ENCODE measurements at regions not wholly inside any gene's neighbourhood (a gene's known extent, or its start where the extent isn't known, plus 50 kb on each side); places are given as distances from the start of the nearest gene placed in this dataset.

GRCh38 chr2:6369266-6369665 is 496.4 kb downstream of the CMPK2 start:
- Histone ChIP-seq H4K20me1 (ENCODE audit: insufficient read depth) (no peaks in the 10 kb centered on the region), H3K27me3 (ENCODE audit: insufficient read depth, low read depth) (no peaks in the 10 kb centered on the region), H3K27ac (no peak overlapping the region), H3F3A (ENCODE audit: insufficient read depth, low read depth) (no peaks in the 10 kb centered on the region), H3K4me3 (no peak overlapping the region), H3K9me2 (ENCODE audit: insufficient read depth) (no peaks in the 10 kb centered on the region), H3K9me3 (ENCODE audit: insufficient read depth, low read depth) (no peaks in the 10 kb centered on the region; the same call in 1 of the 2 replicates), H2AFZ (no peak overlapping the region), H3K79me2 (ENCODE audit: low read depth) (no peaks in the 10 kb centered on the region), H3K36me3 (ENCODE audit: low read depth) (no peaks in the 10 kb centered on the region), H3K4me1 (replicated peaks; ENCODE audit: insufficient read depth) (no peaks in the 10 kb centered on the region), H3K4me2 (no peak overlapping the region)
- POLR2A ChIA-PET (ENCODE audit: unreplicated experiment): no interaction called here
- intact Hi-C loops (cut with micrococcal nuclease; ENCODE audit: unreplicated experiment): no loop called here
- no peak for DNase-seq
- BruUV-seq (replicated peaks): no TSS peak
- CTCF ChIA-PET: no interaction called here
- no peak for TF ChIP-seq EZH2 (IDR thresholded peaks at IDR 0.05; ENCODE audit: low read depth)
- TF ChIP-seq, protein P1, sequence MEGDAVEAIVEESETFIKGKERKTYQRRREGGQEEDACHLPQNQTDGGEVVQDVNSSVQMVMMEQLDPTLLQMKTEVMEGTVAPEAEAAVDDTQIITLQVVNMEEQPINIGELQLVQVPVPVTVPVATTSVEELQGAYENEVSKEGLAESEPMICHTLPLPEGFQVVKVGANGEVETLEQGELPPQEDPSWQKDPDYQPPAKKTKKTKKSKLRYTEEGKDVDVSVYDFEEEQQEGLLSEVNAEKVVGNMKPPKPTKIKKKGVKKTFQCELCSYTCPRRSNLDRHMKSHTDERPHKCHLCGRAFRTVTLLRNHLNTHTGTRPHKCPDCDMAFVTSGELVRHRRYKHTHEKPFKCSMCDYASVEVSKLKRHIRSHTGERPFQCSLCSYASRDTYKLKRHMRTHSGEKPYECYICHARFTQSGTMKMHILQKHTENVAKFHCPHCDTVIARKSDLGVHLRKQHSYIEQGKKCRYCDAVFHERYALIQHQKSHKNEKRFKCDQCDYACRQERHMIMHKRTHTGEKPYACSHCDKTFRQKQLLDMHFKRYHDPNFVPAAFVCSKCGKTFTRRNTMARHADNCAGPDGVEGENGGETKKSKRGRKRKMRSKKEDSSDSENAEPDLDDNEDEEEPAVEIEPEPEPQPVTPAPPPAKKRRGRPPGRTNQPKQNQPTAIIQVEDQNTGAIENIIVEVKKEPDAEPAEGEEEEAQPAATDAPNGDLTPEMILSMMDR (conservative IDR thresholded peaks at IDR 0.05): no peak

DNA sequence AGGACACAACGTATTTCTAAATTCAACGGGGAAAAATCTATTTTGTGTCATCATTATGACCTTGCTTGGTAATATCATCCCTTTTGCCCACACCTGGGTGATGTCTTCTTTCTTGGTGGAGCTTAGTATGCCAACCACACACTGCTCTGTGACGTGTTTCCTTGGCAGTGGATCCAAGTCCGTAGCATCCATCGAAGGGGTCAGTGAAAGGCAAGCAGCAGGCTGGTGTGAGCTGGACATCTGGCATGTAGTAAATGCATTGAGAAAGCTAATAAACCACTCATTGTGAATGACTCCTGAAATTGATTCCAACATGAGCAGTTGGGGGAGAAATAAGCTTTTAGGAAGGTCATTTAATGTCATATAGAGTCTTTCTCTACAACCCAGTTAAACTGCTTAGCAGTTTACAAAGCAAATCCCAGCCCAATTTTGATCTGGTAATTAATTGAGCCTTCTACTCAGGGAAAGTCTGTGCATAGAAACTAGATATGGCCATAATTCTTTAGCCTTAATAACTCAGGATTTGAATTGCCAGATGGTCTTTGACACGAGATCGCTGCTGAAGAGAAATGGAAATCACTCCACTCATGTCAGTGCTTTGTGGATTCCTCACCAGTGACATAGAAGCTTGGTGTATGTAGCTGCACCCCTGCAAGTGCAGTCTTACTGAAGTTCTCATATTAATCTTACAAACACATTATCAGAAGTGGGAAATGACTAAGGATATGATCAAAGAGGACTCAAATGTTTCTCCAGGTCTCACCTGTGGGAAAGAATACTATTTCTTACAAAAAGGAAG is 494.8 kb downstream of the CMPK2 start:
- Histone ChIP-seq H3F3A (ENCODE audit: insufficient read depth, low read depth) (no peaks in the 10 kb centered on the region), H2AFZ (no peak overlapping the region), H3K4me1 (replicated peaks; ENCODE audit: insufficient read depth) (no peaks in the 10 kb centered on the region), H3K9me3 (ENCODE audit: insufficient read depth, low read depth) (no peaks in the 10 kb centered on the region; the same call in 1 of the 2 replicates), H3K4me3 (no peak overlapping the region), H4K20me1 (ENCODE audit: insufficient read depth) (no peaks in the 10 kb centered on the region), H3K27me3 (ENCODE audit: insufficient read depth, low read depth) (no peaks in the 10 kb centered on the region), H3K9me2 (ENCODE audit: insufficient read depth) (no peaks in the 10 kb centered on the region), H3K36me3 (ENCODE audit: low read depth) (no peaks in the 10 kb centered on the region), H3K27ac (no peak overlapping the region), H3K79me2 (ENCODE audit: low read depth) (no peaks in the 10 kb centered on the region), H3K4me2 (no peak overlapping the region)
- TF ChIP-seq, protein P1 (conservative IDR thresholded peaks at IDR 0.05): no peak
- no peak for TF ChIP-seq EZH2 (IDR thresholded peaks at IDR 0.05; ENCODE audit: low read depth)
- CTCF ChIA-PET: no interaction called here
- BruUV-seq (replicated peaks): no TSS peak
- DNase-seq: no peak
- intact Hi-C loops (cut with micrococcal nuclease; ENCODE audit: unreplicated experiment): no loop called here
- POLR2A ChIA-PET (ENCODE audit: unreplicated experiment): no interaction called here

DNA sequence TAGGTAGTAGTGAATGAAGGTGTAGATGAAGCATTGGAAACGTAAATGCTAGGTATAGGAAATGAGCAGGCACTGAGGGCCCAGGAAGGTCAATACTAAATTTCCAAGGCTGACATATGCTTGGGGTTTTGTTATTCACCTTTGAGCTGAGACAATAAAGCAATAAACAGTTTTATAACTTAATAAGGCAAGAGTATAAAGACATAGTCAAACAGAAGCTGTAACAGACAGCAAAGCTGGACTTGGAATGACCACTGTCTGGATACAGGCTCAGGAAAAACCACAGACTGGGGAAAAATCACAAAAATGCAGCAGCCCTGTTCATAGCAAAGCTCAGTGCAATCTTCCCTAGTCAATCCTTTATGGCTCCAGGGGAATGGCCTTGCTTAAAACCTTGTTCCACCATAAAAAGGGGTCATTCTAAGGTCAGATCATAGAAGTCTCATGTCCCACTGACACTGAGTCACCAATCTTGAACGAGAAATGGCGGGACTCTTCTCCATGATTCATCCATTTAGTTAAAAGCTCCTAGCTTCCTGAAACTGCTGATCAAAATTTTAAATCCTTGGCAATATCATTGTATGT is 493.3 kb downstream of the CMPK2 start:
- peak in 1 of 2 experiments; percentile 40 for DNase-seq
- Histone ChIP-seq H3F3A (ENCODE audit: insufficient read depth, low read depth) (no peaks in the 10 kb centered on the region), H3K36me3 (ENCODE audit: low read depth) (no peaks in the 10 kb centered on the region), H3K4me2 (no peak overlapping the region), H3K27ac (no peak overlapping the region), H3K9me3 (ENCODE audit: insufficient read depth, low read depth) (no peaks in the 10 kb centered on the region; the same call in 1 of the 2 replicates), H2AFZ (no peak overlapping the region), H3K4me3 (no peak overlapping the region), H3K9me2 (ENCODE audit: insufficient read depth) (no peaks in the 10 kb centered on the region), H3K79me2 (ENCODE audit: low read depth) (no peaks in the 10 kb centered on the region), H3K4me1 (replicated peaks; ENCODE audit: insufficient read depth) (no peaks in the 10 kb centered on the region), H4K20me1 (ENCODE audit: insufficient read depth) (no peaks in the 10 kb centered on the region), H3K27me3 (ENCODE audit: insufficient read depth, low read depth) (no peaks in the 10 kb centered on the region)
- TF ChIP-seq, protein P1 (conservative IDR thresholded peaks at IDR 0.05): no peak
- no peak for TF ChIP-seq EZH2 (IDR thresholded peaks at IDR 0.05; ENCODE audit: low read depth)
- BruUV-seq (replicated peaks): no TSS peak
- intact Hi-C loops (cut with micrococcal nuclease; ENCODE audit: unreplicated experiment): no loop called here
- CTCF ChIA-PET: no interaction called here
- POLR2A ChIA-PET (ENCODE audit: unreplicated experiment): no interaction called here

Measured in PC-9 (cell line).